Astrocyte of the spinal cord (primary cell): ENCODE measurements at regions not wholly inside any gene's neighbourhood (a gene's known extent, or its start where the extent isn't known, plus 50 kb on each side); places are given as distances from the start of the nearest gene placed in this dataset.

Source experiments
- DNase-seq: peaks from one replicate; pipeline ENCODE4 v3.0.0; 2011; ENCODE audit warnings: low read depth, low spot score
- H3K4me3 ChIP-seq: 2 replicates; pipeline ENCODE4 v1.5.1; 2011; ENCODE audit warnings: low read depth, mild to moderate bottlenecking, low read length, moderate library complexity
- CTCF ChIP-seq: IDR thresholded peaks from 2 replicates; pipeline ENCODE4 v1.5.1; 2012; ENCODE audit warnings: low read depth, mild to moderate bottlenecking, low read length, inconsistent platforms
- in situ Hi-C: cut with HindIII; loops from 2 replicates; pipeline ENCODE4 v1.10.0; 2017; ENCODE audit warnings: low sequenced_read_pairs

DNA sequence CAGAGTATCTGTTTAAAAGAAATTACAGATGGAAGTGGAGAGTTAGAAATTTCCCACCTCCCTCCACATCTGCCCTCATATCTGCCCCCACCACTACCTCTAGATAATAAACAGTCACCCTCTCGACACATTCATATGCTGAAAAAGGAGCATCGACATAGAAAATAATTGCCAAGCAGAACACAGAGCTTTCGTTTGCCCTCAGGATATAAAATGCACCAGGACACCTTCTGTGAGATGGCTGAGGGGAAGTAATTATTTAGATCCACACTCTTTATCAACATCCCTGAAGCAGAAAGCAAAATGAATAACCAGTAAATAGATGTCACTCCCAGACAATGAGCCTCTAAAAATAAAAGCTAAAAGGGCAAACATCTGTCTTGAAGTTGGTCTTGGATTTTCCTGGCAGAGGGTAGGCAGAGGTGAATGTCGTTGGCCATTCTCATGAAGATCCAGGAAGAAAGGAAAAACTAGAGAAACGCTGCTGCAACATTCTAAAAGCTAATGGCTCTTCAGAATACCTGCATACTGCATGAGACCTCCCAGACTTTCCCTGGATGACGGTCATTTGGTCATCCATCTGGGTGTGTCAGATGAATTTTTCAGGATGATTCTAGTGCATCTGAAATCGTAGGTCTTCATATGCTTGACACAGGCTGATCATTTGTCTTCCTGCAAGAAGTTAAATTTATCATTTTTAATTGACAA lies 527.5 kb downstream of the RFC3 start:
- DNase-seq: no peak
- no peak for TF ChIP-seq CTCF
- H3K4me3 ChIP-seq: no peak overlapping the region
- in situ Hi-C loops: no loop called here

DNA sequence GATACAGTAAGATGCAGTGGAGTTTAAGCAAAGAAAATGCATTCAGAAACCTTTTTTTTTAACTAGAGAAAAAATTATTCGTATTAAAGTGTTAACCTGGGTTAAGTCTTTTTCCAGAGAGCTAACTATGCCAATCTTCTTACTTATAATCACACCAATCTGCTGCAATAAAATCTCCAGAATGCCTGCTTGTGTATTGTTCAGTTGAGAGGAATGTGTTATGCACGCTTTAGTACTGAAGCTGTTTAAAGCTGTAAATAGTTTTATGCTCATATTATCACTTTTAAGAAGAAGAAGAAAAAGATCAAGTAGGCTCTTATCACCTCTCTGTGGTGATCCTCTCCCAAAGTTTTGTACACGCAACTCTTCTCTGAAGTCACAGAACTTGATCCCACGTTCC lies 528.7 kb downstream of the RFC3 start:
- no peak for TF ChIP-seq CTCF
- no peak for DNase-seq
- H3K4me3 ChIP-seq: no peak overlapping the region
- in situ Hi-C loops: no loop called here

DNA sequence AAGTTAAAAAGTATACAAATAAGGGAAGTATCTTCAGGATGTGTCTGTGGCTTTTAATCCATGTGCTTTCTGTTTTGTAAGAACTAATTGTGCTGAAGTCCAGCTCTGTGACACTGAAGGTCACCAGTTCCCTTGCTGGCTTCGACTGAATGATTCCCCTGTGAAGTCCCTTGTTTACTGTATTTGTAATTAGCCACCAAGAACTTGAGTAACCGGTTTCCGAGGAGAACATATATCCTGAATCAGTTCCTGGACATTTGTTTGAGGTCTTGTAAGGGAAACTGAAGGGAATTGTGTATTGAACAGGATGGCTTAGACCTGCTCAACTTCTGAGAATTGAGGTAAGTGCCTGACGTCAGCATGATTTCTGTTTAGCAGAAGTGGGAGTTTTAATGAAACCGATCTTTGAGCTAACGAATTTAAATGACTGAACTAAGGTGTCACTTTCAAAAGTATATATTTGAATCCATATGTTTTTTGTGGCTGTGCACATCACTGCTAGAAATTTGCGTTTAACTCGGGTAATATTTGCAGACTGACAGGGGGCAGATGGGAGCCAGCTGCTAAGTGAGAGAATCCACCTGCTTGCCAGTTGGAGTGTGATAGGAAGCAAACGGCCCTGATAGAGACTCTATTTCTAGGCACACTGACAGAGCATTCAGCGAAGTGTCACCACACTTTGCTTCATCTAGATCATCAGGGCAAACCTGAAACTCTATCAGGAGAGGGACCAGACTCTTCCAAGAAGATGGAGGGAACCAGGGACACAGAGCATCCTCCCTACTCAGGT lies 530.0 kb downstream of the RFC3 start:
- in situ Hi-C loops: no loop called here
- no peak overlapping the region for H3K4me3 ChIP-seq
- no peak for TF ChIP-seq CTCF
- DNase-seq: no peak

GRCh38 chr13:34349091-34349722 lies 531.3 kb downstream of the RFC3 start:
- TF ChIP-seq CTCF: no peak
- DNase-seq: peak; percentile 97

GRCh38 chr13:34350671-34351070 lies 532.7 kb downstream of the RFC3 start:
- in situ Hi-C loops: no loop called here
- no peak for TF ChIP-seq CTCF
- DNase-seq: no peak

More at GRCh38 chr13:34349091-34349722, 531.3 kb downstream of the RFC3 start:
- in situ Hi-C loops: no loop called here
- no peak overlapping the region for H3K4me3 ChIP-seq

DNA sequence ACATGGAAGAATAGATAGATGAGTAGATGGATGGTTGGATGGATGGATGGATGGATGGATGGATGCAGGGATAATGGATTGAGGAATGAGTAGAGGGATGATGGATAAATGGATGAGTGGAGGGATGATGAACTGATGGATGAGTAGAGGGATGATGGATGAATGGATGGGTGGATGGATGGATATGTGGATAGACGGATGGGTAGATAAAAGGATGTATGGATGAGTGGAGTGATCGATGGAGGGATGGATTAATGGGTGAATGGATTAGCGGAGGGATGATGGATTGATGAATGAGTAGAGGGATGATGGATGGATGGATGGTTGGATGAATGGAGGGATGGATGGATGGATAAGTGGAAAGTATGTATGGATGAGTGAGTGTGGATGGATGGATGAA lies 533.2 kb downstream of the RFC3 start:
- no peak for DNase-seq
- no peak for TF ChIP-seq CTCF
- in situ Hi-C loops: no loop called here
- no peak overlapping the region for H3K4me3 ChIP-seq

More at GRCh38 chr13:34350671-34351070, 532.7 kb downstream of the RFC3 start:
- H3K4me3 ChIP-seq: no peak overlapping the region
